CD14-positive monocyte (primary cell): ENCODE measurements at regions not wholly inside any gene's neighbourhood (a gene's known extent, or its start where the extent isn't known, plus 50 kb on each side); places are given as distances from the start of the nearest gene placed in this dataset.
"Not testable (repeated sequence)": the region's sequence is repeated elsewhere in the genome, so short reads cannot be mapped to it uniquely, and the experiment has no call there.

Source experiments
- DNase-seq, 3 donors: peaks; one replicate each; pipeline ENCODE4 v3.0.0-alpha.2; 2011 to 2022
- H2AFZ ChIP-seq: 2 replicates; pipeline ENCODE4 v1.6.0; 2012; ENCODE audit warnings: mild to moderate bottlenecking, low read depth, low read length, inconsistent platforms; ENCODE audit not compliant: insufficient read depth, poor library complexity, severe bottlenecking
- H3K27ac ChIP-seq, 2 donors: 1 replicate in 1 of 2; 2 replicates in 1 of 2; pipeline ENCODE4 v1.5.1; 2012 to 2013; ENCODE audit warnings: low read length in 2 of 2, control low read depth in 1 of 2, inconsistent platforms in 1 of 2, low read depth in 1 of 2, mild to moderate bottlenecking in 1 of 2
- H3K27me3 ChIP-seq, 2 donors: one replicate each; pipeline versions ENCODE4 v1.6.0 to v1.6.1; 2011 to 2013; ENCODE audit warnings: low read length in 2 of 2; ENCODE audit not compliant: control insufficient read depth in 2 of 2, insufficient read depth in 2 of 2
- H3K36me3 ChIP-seq, 2 donors: replicated peaks in 1 of 2; 1 replicate in 1 of 2; 2 replicates in 1 of 2; pipeline versions ENCODE4 v1.5.1 to v1.6.1; 2012 to 2013; ENCODE audit warnings: low read length in 2 of 2, control low read depth in 1 of 2, inconsistent platforms in 1 of 2, mild to moderate bottlenecking in 1 of 2; ENCODE audit not compliant: insufficient read depth in 2 of 2, control insufficient read depth in 1 of 2
- H3K4me1 ChIP-seq, 2 donors: 1 replicate in 1 of 2; 2 replicates in 1 of 2; pipeline versions ENCODE4 v1.5.1 to v1.6.1; 2012 to 2013; ENCODE audit warnings: low read length in 2 of 2, control low read depth in 1 of 2, inconsistent platforms in 1 of 2, mild to moderate bottlenecking in 1 of 2, moderate library complexity in 1 of 2; ENCODE audit not compliant: insufficient read depth in 2 of 2, control insufficient read depth in 1 of 2
- H3K4me2 ChIP-seq: replicated peaks from 2 replicates; pipeline ENCODE3; 2012; ENCODE audit warnings: low read length, moderate library complexity, mild to moderate bottlenecking; ENCODE audit not compliant: poor library complexity, severe bottlenecking; ENCODE audit errors: extremely low read depth
- H3K4me3 ChIP-seq, 3 experiments: fragments of 200-600 bp in 1 of 3; sonication (generic) in 1 of 3; replicated peaks in 1 of 3; 1 replicate in 2 of 3; 2 replicates in 1 of 3; pipeline ENCODE4 v1.5.1; 2011 to 2013; ENCODE audit warnings: low read length in 3 of 3, mild to moderate bottlenecking in 3 of 3, control low read depth in 2 of 3, low read depth in 2 of 3, inconsistent platforms in 1 of 3, moderate library complexity in 1 of 3
- H3K79me2 ChIP-seq: 2 replicates; pipeline ENCODE4 v1.6.0; 2012; ENCODE audit warnings: mild to moderate bottlenecking, control low read depth, inconsistent platforms, low read length, moderate library complexity; ENCODE audit not compliant: insufficient read depth
- H3K9ac ChIP-seq: 2 replicates; pipeline ENCODE4 v1.6.0; 2017; ENCODE audit warnings: low read length, mild to moderate bottlenecking; ENCODE audit not compliant: insufficient read depth, poor library complexity, severe bottlenecking
- H3K9me3 ChIP-seq, 2 donors: replicated peaks in 1 of 2; 1 replicate in 1 of 2; 2 replicates in 1 of 2; pipeline versions ENCODE4 v1.5.1 to v1.6.1; 2012 to 2013; ENCODE audit warnings: low read length in 2 of 2, control low read depth in 1 of 2; ENCODE audit not compliant: control insufficient read depth in 1 of 2, insufficient read depth in 1 of 2
- H4K20me1 ChIP-seq: 2 replicates; pipeline ENCODE4 v1.6.0; 2012; ENCODE audit warnings: mild to moderate bottlenecking, low read length, control low read depth, moderate library complexity; ENCODE audit not compliant: insufficient read depth
- H3K27ac Mint-ChIP-seq, 7 donors: one replicate each; pipeline ENCODE4 v1.8.0; 2020; ENCODE audit warnings: mild to moderate bottlenecking in 7 of 7, mixed read lengths in 7 of 7, moderate library complexity in 6 of 7, inconsistent platforms in 2 of 7
- H3K27me3 Mint-ChIP-seq, 3 donors: one replicate each; pipeline ENCODE4 v1.8.0; 2021 to 2022; ENCODE audit warnings: low read depth in 3 of 3, mild to moderate bottlenecking in 3 of 3, mixed read lengths in 3 of 3, moderate library complexity in 3 of 3, inconsistent platforms in 1 of 3
- H3K36me3 Mint-ChIP-seq, 2 donors: one replicate each; pipeline ENCODE4 v1.8.0; 2020; ENCODE audit warnings: mixed read lengths in 2 of 2, inconsistent platforms in 1 of 2, mild to moderate bottlenecking in 1 of 2
- H3K4me1 Mint-ChIP-seq: one replicate; pipeline ENCODE4 v1.8.0; 2020; ENCODE audit warnings: mild to moderate bottlenecking, mixed read lengths
- H3K4me3 Mint-ChIP-seq, 2 donors: one replicate each; pipeline ENCODE4 v1.8.0; 2020; ENCODE audit warnings: mild to moderate bottlenecking in 2 of 2, mixed read lengths in 2 of 2, moderate library complexity in 1 of 2
- H3K9me3 Mint-ChIP-seq, 7 donors: one replicate each; pipeline ENCODE4 v1.8.0; 2020 to 2022; ENCODE audit warnings: mixed read lengths in 7 of 7, mild to moderate bottlenecking in 6 of 7, moderate library complexity in 6 of 7, inconsistent platforms in 2 of 7
- WGBS: methylation state at CpG from one replicate; pipeline ENCODE4 v1.1.5; 2013; ENCODE audit warnings: missing lambda C conversion rate; ENCODE audit not compliant: insufficient coverage; 5-methylcytosine and 5-hydroxymethylcytosine counted together
- intact Hi-C, 2 donors: fragments of 100-400 bp; cut with micrococcal nuclease; formaldehyde crosslinking; loops; one replicate each; pipeline versions ENCODE4 v1.15.0 to v1.15.1; 2023
- TF ChIP-seq, protein P1 (sequence below): fragments of 200-600 bp; IDR thresholded peaks from one replicate; pipeline ENCODE4 v1.8.0; 2022; ENCODE audit warnings: antibody characterized with exemption, mild to moderate bottlenecking

DNA sequence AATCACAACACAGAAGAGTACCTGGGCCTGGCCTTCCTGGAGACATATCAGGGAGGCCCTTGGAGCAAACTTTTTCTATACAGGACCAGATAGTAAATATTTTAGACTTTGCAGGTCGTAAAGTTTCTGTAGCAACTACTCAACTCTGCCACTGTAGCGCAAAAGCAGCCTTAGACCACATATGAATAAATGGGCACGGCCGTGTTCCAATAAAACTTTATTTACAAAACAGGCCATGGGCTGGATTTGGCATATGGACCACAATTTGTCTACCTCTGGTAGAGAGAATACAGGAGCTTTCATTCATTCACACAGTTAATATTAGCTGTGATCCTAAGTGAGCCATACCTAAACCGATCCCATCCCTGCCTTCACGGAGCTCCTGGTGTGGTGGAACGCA, 98.6 kb upstream of the CAB39 start:
- Histone ChIP-seq H3K9me3 (no peaks in the 10 kb centered on the region), H3K79me2 (no peaks in the 10 kb centered on the region), H3K4me3 (no peak overlapping the region), H3K9ac (no peak overlapping the region), H4K20me1 (no peaks in the 10 kb centered on the region), H3K36me3 (no peaks in the 10 kb centered on the region), H3K4me1 (no peaks in the 10 kb centered on the region), H3K27ac (no peak overlapping the region), H3K4me2 (no peak overlapping the region), H2AFZ (no peak overlapping the region), H3K27me3 (no peaks in the 10 kb centered on the region)
- Mint-ChIP-seq H3K27me3 (peaks cover 0 to 3% (median 1%) of the 10 kb centered on the region in 3 donors), H3K36me3 (no peaks in the 10 kb centered on the region), H3K9me3 (peaks cover 0 to 6% (median 3%) of the 10 kb centered on the region in 7 donors), H3K4me1 (peaks cover 7% of the 10 kb centered on the region), H3K4me3 (no peak overlapping the region), H3K27ac (no peak overlapping the region)
- TF ChIP-seq, protein P1, sequence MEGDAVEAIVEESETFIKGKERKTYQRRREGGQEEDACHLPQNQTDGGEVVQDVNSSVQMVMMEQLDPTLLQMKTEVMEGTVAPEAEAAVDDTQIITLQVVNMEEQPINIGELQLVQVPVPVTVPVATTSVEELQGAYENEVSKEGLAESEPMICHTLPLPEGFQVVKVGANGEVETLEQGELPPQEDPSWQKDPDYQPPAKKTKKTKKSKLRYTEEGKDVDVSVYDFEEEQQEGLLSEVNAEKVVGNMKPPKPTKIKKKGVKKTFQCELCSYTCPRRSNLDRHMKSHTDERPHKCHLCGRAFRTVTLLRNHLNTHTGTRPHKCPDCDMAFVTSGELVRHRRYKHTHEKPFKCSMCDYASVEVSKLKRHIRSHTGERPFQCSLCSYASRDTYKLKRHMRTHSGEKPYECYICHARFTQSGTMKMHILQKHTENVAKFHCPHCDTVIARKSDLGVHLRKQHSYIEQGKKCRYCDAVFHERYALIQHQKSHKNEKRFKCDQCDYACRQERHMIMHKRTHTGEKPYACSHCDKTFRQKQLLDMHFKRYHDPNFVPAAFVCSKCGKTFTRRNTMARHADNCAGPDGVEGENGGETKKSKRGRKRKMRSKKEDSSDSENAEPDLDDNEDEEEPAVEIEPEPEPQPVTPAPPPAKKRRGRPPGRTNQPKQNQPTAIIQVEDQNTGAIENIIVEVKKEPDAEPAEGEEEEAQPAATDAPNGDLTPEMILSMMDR = no peak
- no peak for DNase-seq
- no CpG with 5 or more reads among the region's 7 CpGs for WGBS
- intact Hi-C loops = no loop called here

DNA sequence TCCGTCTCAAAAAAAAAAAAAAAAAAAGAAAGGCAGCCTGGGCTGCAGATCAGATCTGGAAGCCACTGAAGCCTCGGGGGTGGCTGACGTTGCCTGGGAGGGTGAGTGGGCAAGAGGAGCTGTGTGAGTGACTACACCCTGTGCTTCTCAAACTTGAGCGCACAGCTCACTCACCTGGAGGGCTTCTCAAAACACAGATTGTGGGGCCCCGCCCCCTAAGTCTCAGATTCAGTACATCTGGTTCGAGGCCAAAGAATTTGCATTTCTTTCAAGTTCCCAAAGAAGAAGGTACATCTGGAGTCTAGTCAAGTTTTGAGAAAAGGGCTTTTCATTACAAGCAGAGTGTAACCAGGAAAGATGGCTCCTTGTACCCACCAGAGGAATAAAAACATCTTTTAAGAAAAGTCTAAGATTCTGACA, 97.7 kb upstream of the CAB39 start:
- peaks cover 0 to 4% (median 0%) of the 10 kb centered on the region in 7 donors for H3K9me3 Mint-ChIP-seq
- 87% methylated on average over 2 of the region's 6 CpGs for WGBS
- H3K27ac Mint-ChIP-seq = no peak overlapping the region
- no peaks in the 10 kb centered on the region for H3K79me2 ChIP-seq
- peaks cover 7% of the 10 kb centered on the region for H3K4me1 Mint-ChIP-seq
- no peak overlapping the region for H3K4me3 ChIP-seq
- H3K27ac ChIP-seq = no peak overlapping the region
- DNase-seq = no peak
- H3K27me3 Mint-ChIP-seq = peaks cover 0 to 3% (median 0%) of the 10 kb centered on the region in 3 donors
- H3K27me3 ChIP-seq = no peaks in the 10 kb centered on the region
- H3K36me3 Mint-ChIP-seq = no peaks in the 10 kb centered on the region
- H4K20me1 ChIP-seq = no peaks in the 10 kb centered on the region
- intact Hi-C loops = no loop called here
- no peak overlapping the region for H3K4me2 ChIP-seq
- no peaks in the 10 kb centered on the region for H3K9me3 ChIP-seq
- no peak overlapping the region for H3K4me3 Mint-ChIP-seq
- no peak overlapping the region for H2AFZ ChIP-seq
- no peaks in the 10 kb centered on the region for H3K36me3 ChIP-seq
- TF ChIP-seq, protein P1 = no peak
- no peaks in the 10 kb centered on the region for H3K4me1 ChIP-seq
- H3K9ac ChIP-seq = no peak overlapping the region

GRCh38 chr2:230617256-230617706, 95.4 kb upstream of the CAB39 start:
- H3K36me3 ChIP-seq, H3K4me1 Mint-ChIP-seq, H3K4me1 ChIP-seq, H3K27me3 ChIP-seq, H2AFZ ChIP-seq, H3K9me3 ChIP-seq, H3K4me3 ChIP-seq, H3K27ac ChIP-seq, H3K79me2 ChIP-seq, H3K4me3 Mint-ChIP-seq, DNase-seq, H4K20me1 ChIP-seq, H3K4me2 ChIP-seq, H3K27me3 Mint-ChIP-seq, intact Hi-C loops, H3K27ac Mint-ChIP-seq, H3K9ac ChIP-seq, H3K36me3 Mint-ChIP-seq, H3K9me3 Mint-ChIP-seq: not testable (repeated sequence)
- WGBS = 96% methylated on average over 5 of the region's 11 CpGs
